GM23338 (cell line): ENCODE measurements at regions not wholly inside any gene's neighbourhood (a gene's known extent, or its start where the extent isn't known, plus 50 kb on each side); places are given as distances from the start of the nearest gene placed in this dataset.

Source experiments
- ATAC-seq: fragments of 200-7000 bp; cut with Tn5 transposase; 3 replicates; pipeline ENCODE4 v1.9.1; 2020
- DNase-seq: peaks from one replicate; pipeline ENCODE4 v3.0.0-alpha.2; 2015; ENCODE audit warnings: low spot score
- H2AFZ ChIP-seq: fragments of 200-600 bp; sonication (generic); 2 replicates; pipeline ENCODE4 v1.8.0; 2016; ENCODE audit warnings: antibody characterized with exemption, mild to moderate bottlenecking, moderate library complexity
- H3F3A ChIP-seq: fragments of 200-600 bp; sonication (generic); replicated peaks from 2 replicates; pipeline ENCODE4 v1.8.0; 2017; ENCODE audit warnings: antibody characterized with exemption, mixed run types, low read depth
- H3K27ac ChIP-seq: fragments of 200-600 bp; sonication (generic); 2 replicates; pipeline ENCODE4 v1.6.1; 2016; ENCODE audit warnings: low read depth
- H3K27me3 ChIP-seq: fragments of 200-600 bp; sonication (generic); 2 replicates; pipeline ENCODE4 v1.8.0; 2016; ENCODE audit warnings: mild to moderate bottlenecking, mixed run types, moderate library complexity; ENCODE audit not compliant: insufficient read depth
- H3K36me3 ChIP-seq: fragments of 200-600 bp; sonication (generic); 2 replicates; pipeline ENCODE4 v1.8.0; 2016; ENCODE audit warnings: mild to moderate bottlenecking; ENCODE audit not compliant: insufficient read depth
- H3K4me1 ChIP-seq: fragments of 200-600 bp; sonication (generic); 2 replicates; pipeline ENCODE4 v1.8.0; 2016; ENCODE audit warnings: mild to moderate bottlenecking, moderate library complexity; ENCODE audit not compliant: insufficient read depth
- H3K4me2 ChIP-seq: fragments of 200-600 bp; sonication (generic); 2 replicates; pipeline ENCODE4 v1.7.1; 2017; ENCODE audit warnings: mixed run types
- H3K4me3 ChIP-seq: fragments of 200-600 bp; sonication (generic); 2 replicates; pipeline ENCODE4 v1.6.1; 2016; ENCODE audit warnings: mixed run types
- H3K79me2 ChIP-seq: fragments of 200-600 bp; sonication (generic); replicated peaks from 2 replicates; pipeline ENCODE4 v1.8.0; 2017; ENCODE audit warnings: mild to moderate bottlenecking; ENCODE audit not compliant: insufficient read depth
- H3K9me2 ChIP-seq: fragments of 200-600 bp; sonication (generic); 2 replicates; pipeline ENCODE4 v1.8.0; 2017; ENCODE audit not compliant: insufficient read depth
- H4K20me1 ChIP-seq: fragments of 200-600 bp; sonication (generic); replicated peaks from 2 replicates; pipeline ENCODE4 v1.8.0; 2017; ENCODE audit warnings: mild to moderate bottlenecking; ENCODE audit not compliant: insufficient read depth
- H3K27ac Mint-ChIP-seq: 2 replicates; pipeline ENCODE4 v1.8.0; 2020; ENCODE audit warnings: inconsistent platforms, mild to moderate bottlenecking, moderate library complexity, mixed read lengths
- H3K27me3 Mint-ChIP-seq: 3 replicates; pipeline ENCODE4 v1.8.0; 2022; ENCODE audit warnings: low read depth, mild to moderate bottlenecking, moderate library complexity, mixed read lengths, inconsistent platforms; ENCODE audit not compliant: insufficient read depth, poor library complexity
- H3K36me3 Mint-ChIP-seq: 3 replicates; pipeline ENCODE4 v1.8.0; 2021; ENCODE audit warnings: low read depth, mild to moderate bottlenecking, inconsistent platforms, moderate library complexity, mixed read lengths
- H3K4me1 Mint-ChIP-seq: 3 replicates; pipeline ENCODE4 v1.8.0; 2020; ENCODE audit warnings: mild to moderate bottlenecking, inconsistent platforms, mixed read lengths
- H3K4me3 Mint-ChIP-seq: 3 replicates; pipeline ENCODE4 v1.8.0; 2021; ENCODE audit warnings: moderate library complexity, mild to moderate bottlenecking, inconsistent platforms, mixed read lengths
- H3K9me3 Mint-ChIP-seq: 3 replicates; pipeline ENCODE4 v1.8.0; 2020; ENCODE audit warnings: moderate library complexity, mild to moderate bottlenecking, inconsistent platforms, mixed read lengths
- CREB1 ChIP-seq: fragments of 250-450 bp; sonication (Bioruptor Pico); IDR thresholded peaks from 2 replicates; pipeline ENCODE4 v1.5.0; 2020; ENCODE audit warnings: low read depth, mild to moderate bottlenecking, moderate library complexity
- EZH2 ChIP-seq: fragments of 200-600 bp; sonication (generic); IDR thresholded peaks from one replicate; pipeline ENCODE4 v1.8.0; 2017; ENCODE audit warnings: antibody characterized with exemption, mild to moderate bottlenecking, low read depth; ENCODE audit not compliant: unreplicated experiment
- EZH2phosphoT487 ChIP-seq: fragments of 200-600 bp; sonication (generic); IDR thresholded peaks from one replicate; pipeline ENCODE4 v1.8.1; 2018; ENCODE audit warnings: antibody characterized with exemption; ENCODE audit not compliant: unreplicated experiment
- JUNB ChIP-seq: IDR thresholded peaks from one replicate; pipeline ENCODE4 v1.6.1; 2016; ENCODE audit warnings: antibody characterized with exemption; ENCODE audit not compliant: unreplicated experiment
- NANOG ChIP-seq: IDR thresholded peaks from 2 replicates; pipeline ENCODE4 v1.6.1; 2016; ENCODE audit warnings: antibody characterized with exemption, borderline replicate concordance
- POLR2AphosphoS5 ChIP-seq: IDR thresholded peaks from 2 replicates; pipeline ENCODE4 v1.6.1; 2016; ENCODE audit warnings: antibody characterized with exemption, low read depth
- STAT1 ChIP-seq: IDR thresholded peaks from one replicate; pipeline ENCODE4 v1.6.1; 2016; ENCODE audit warnings: antibody characterized with exemption; ENCODE audit not compliant: unreplicated experiment
- ZNF114 ChIP-seq: fragments of 250-450 bp; sonication (Bioruptor Pico); IDR thresholded peaks from 2 replicates; pipeline ENCODE4 v1.5.0; 2020; ENCODE audit warnings: mild to moderate bottlenecking, moderate library complexity
- ZNF331 ChIP-seq: fragments of 250-450 bp; sonication (Bioruptor Pico); IDR thresholded peaks from 2 replicates; pipeline ENCODE4 v1.5.0; 2020; ENCODE audit warnings: low read depth, mild to moderate bottlenecking, moderate library complexity
- TF ChIP-seq, protein P1 (sequence below), 2 experiments: fragments of 200-600 bp in 1 of 2; sonication (generic) in 1 of 2; conservative IDR thresholded peaks; 2 replicates each; pipeline versions ENCODE4 v1.5.1 to v1.6.1; 2016 to 2017; ENCODE audit warnings: antibody characterized with exemption in 2 of 2, low read depth in 2 of 2, mild to moderate bottlenecking in 2 of 2, moderate library complexity in 1 of 2
- TF ChIP-seq, protein P2 (sequence below): fragments of 250-450 bp; sonication (Bioruptor Pico); IDR thresholded peaks from 2 replicates; pipeline ENCODE4 v1.5.0; 2020; ENCODE audit warnings: mild to moderate bottlenecking, moderate library complexity
- TF ChIP-seq, protein P3 (sequence below): IDR thresholded peaks from one replicate; pipeline ENCODE4 v1.6.1; 2018; ENCODE audit warnings: antibody characterized with exemption; ENCODE audit not compliant: unreplicated experiment
- TF ChIP-seq, protein P4 (sequence below): IDR thresholded peaks from 2 replicates; pipeline ENCODE4 v1.6.1; 2016; ENCODE audit warnings: antibody characterized with exemption

DNA sequence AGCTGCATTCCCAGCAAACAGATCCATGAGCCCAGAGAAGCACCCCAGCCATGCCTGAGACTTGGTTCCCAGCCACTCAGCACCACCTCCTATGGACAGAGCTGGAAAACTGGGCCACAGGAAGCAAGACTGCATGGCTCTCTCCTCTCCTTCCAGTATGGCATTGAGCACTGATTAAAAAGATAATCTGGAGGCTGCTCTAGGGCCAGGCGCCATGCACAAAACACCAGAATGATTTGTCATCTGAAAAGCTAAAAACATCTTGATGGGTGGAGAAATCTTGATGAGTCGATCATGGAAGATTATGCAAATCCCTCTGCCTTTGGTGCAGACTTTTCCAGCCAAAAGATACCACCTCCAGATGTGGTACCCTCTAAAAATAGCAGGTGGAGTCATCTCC is 62.7 kb upstream of the MRPS22 start:
- no peak overlapping the region for H2AFZ ChIP-seq
- no peaks in the 10 kb centered on the region for H4K20me1 ChIP-seq
- no peaks in the 10 kb centered on the region for H3K27me3 ChIP-seq
- H3K4me3 Mint-ChIP-seq, result no peak overlapping the region
- H3K27ac ChIP-seq, result no peak overlapping the region
- H3K36me3 Mint-ChIP-seq, result no peaks in the 10 kb centered on the region
- H3K4me1 ChIP-seq, result no peaks in the 10 kb centered on the region
- H3K79me2 ChIP-seq, result no peaks in the 10 kb centered on the region
- no peak overlapping the region for H3K4me2 ChIP-seq
- TF ChIP-seq EZH2 (no peak), STAT1 (no peak), JUNB (no peak), NANOG (no peak), EZH2phosphoT487 (no peak), ZNF331 (CRISPR knock-in tag) (no peak), POLR2AphosphoS5 (no peak), CREB1 (CRISPR knock-in tag) (no peak), ZNF114 (CRISPR knock-in tag) (no peak)
- TF ChIP-seq, protein P1, sequence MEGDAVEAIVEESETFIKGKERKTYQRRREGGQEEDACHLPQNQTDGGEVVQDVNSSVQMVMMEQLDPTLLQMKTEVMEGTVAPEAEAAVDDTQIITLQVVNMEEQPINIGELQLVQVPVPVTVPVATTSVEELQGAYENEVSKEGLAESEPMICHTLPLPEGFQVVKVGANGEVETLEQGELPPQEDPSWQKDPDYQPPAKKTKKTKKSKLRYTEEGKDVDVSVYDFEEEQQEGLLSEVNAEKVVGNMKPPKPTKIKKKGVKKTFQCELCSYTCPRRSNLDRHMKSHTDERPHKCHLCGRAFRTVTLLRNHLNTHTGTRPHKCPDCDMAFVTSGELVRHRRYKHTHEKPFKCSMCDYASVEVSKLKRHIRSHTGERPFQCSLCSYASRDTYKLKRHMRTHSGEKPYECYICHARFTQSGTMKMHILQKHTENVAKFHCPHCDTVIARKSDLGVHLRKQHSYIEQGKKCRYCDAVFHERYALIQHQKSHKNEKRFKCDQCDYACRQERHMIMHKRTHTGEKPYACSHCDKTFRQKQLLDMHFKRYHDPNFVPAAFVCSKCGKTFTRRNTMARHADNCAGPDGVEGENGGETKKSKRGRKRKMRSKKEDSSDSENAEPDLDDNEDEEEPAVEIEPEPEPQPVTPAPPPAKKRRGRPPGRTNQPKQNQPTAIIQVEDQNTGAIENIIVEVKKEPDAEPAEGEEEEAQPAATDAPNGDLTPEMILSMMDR (conservative IDR thresholded peaks at IDR 0.05; ENCODE audit: low read depth in 2 of 2), result no peak
- TF ChIP-seq, protein P2, sequence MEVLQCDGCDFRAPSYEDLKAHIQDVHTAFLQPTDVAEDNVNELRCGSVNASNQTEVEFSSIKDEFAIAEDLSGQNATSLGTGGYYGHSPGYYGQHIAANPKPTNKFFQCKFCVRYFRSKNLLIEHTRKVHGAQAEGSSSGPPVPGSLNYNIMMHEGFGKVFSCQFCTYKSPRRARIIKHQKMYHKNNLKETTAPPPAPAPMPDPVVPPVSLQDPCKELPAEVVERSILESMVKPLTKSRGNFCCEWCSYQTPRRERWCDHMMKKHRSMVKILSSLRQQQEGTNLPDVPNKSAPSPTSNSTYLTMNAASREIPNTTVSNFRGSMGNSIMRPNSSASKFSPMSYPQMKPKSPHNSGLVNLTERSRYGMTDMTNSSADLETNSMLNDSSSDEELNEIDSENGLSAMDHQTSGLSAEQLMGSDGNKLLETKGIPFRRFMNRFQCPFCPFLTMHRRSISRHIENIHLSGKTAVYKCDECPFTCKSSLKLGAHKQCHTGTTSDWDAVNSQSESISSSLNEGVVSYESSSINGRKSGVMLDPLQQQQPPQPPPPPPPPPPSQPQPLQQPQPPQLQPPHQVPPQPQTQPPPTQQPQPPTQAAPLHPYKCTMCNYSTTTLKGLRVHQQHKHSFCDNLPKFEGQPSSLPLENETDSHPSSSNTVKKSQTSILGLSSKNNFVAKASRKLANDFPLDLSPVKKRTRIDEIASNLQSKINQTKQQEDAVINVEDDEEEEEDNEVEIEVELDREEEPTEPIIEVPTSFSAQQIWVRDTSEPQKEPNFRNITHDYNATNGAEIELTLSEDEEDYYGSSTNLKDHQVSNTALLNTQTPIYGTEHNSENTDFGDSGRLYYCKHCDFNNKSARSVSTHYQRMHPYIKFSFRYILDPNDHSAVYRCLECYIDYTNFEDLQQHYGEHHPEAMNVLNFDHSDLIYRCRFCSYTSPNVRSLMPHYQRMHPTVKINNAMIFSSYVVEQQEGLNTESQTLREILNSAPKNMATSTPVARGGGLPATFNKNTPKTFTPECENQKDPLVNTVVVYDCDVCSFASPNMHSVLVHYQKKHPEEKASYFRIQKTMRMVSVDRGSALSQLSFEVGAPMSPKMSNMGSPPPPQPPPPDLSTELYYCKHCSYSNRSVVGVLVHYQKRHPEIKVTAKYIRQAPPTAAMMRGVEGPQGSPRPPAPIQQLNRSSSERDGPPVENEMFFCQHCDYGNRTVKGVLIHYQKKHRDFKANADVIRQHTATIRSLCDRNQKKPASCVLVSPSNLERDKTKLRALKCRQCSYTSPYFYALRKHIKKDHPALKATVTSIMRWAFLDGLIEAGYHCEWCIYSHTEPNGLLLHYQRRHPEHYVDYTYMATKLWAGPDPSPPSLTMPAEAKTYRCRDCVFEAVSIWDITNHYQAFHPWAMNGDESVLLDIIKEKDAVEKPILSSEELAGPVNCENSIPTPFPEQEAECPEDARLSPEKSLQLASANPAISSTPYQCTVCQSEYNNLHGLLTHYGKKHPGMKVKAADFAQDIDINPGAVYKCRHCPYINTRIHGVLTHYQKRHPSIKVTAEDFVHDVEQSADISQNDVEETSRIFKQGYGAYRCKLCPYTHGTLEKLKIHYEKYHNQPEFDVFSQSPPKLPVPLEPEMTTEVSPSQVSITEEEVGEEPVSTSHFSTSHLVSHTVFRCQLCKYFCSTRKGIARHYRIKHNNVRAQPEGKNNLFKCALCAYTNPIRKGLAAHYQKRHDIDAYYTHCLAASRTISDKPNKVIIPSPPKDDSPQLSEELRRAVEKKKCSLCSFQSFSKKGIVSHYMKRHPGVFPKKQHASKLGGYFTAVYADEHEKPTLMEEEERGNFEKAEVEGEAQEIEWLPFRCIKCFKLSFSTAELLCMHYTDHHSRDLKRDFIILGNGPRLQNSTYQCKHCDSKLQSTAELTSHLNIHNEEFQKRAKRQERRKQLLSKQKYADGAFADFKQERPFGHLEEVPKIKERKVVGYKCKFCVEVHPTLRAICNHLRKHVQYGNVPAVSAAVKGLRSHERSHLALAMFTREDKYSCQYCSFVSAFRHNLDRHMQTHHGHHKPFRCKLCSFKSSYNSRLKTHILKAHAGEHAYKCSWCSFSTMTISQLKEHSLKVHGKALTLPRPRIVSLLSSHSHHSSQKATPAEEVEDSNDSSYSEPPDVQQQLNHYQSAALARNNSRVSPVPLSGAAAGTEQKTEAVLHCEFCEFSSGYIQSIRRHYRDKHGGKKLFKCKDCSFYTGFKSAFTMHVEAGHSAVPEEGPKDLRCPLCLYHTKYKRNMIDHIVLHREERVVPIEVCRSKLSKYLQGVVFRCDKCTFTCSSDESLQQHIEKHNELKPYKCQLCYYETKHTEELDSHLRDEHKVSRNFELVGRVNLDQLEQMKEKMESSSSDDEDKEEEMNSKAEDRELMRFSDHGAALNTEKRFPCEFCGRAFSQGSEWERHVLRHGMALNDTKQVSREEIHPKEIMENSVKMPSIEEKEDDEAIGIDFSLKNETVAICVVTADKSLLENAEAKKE (CRISPR knock-in tag), result no peak
- TF ChIP-seq, protein P3, sequence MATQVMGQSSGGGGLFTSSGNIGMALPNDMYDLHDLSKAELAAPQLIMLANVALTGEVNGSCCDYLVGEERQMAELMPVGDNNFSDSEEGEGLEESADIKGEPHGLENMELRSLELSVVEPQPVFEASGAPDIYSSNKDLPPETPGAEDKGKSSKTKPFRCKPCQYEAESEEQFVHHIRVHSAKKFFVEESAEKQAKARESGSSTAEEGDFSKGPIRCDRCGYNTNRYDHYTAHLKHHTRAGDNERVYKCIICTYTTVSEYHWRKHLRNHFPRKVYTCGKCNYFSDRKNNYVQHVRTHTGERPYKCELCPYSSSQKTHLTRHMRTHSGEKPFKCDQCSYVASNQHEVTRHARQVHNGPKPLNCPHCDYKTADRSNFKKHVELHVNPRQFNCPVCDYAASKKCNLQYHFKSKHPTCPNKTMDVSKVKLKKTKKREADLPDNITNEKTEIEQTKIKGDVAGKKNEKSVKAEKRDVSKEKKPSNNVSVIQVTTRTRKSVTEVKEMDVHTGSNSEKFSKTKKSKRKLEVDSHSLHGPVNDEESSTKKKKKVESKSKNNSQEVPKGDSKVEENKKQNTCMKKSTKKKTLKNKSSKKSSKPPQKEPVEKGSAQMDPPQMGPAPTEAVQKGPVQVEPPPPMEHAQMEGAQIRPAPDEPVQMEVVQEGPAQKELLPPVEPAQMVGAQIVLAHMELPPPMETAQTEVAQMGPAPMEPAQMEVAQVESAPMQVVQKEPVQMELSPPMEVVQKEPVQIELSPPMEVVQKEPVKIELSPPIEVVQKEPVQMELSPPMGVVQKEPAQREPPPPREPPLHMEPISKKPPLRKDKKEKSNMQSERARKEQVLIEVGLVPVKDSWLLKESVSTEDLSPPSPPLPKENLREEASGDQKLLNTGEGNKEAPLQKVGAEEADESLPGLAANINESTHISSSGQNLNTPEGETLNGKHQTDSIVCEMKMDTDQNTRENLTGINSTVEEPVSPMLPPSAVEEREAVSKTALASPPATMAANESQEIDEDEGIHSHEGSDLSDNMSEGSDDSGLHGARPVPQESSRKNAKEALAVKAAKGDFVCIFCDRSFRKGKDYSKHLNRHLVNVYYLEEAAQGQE, result no peak
- TF ChIP-seq, protein P4, sequence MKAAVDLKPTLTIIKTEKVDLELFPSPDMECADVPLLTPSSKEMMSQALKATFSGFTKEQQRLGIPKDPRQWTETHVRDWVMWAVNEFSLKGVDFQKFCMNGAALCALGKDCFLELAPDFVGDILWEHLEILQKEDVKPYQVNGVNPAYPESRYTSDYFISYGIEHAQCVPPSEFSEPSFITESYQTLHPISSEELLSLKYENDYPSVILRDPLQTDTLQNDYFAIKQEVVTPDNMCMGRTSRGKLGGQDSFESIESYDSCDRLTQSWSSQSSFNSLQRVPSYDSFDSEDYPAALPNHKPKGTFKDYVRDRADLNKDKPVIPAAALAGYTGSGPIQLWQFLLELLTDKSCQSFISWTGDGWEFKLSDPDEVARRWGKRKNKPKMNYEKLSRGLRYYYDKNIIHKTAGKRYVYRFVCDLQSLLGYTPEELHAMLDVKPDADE, result no peak
- H3K4me1 Mint-ChIP-seq, result no peaks in the 10 kb centered on the region
- H3K9me3 Mint-ChIP-seq, result peaks cover 10% of the 10 kb centered on the region; the same call in 2 of the 3 replicates
- H3K27ac Mint-ChIP-seq, result no peak overlapping the region
- H3K9me2 ChIP-seq, result no peaks in the 10 kb centered on the region
- H3K27me3 Mint-ChIP-seq, result peaks cover 12% of the 10 kb centered on the region
- no peaks in the 10 kb centered on the region for H3F3A ChIP-seq
- H3K4me3 ChIP-seq, result no peak overlapping the region
- no peaks in the 10 kb centered on the region for H3K36me3 ChIP-seq
- no peak for DNase-seq
- ATAC-seq, result no peak
